DND-41 (cell line): ENCODE measurements at regions not wholly inside any gene's neighbourhood (a gene's known extent, or its start where the extent isn't known, plus 50 kb on each side); places are given as distances from the start of the nearest gene placed in this dataset.

Experiments used
- EZH2 ChIP-seq: IDR thresholded peaks from 3 replicates; pipeline ENCODE4 v1.6.1; 2012; ENCODE audit warnings: borderline replicate concordance, low read depth, mild to moderate bottlenecking, moderate library complexity, low read length, inconsistent platforms; ENCODE audit not compliant: severe bottlenecking
- TF ChIP-seq, protein P1 (sequence below): IDR thresholded peaks from 2 replicates; pipeline ENCODE4 v1.5.1; 2012; ENCODE audit warnings: borderline replicate concordance, low read length, moderate library complexity, mild to moderate bottlenecking; ENCODE audit not compliant: poor library complexity, severe bottlenecking; ENCODE audit errors: extremely low read depth

- TF ChIP-seq, protein P1, sequence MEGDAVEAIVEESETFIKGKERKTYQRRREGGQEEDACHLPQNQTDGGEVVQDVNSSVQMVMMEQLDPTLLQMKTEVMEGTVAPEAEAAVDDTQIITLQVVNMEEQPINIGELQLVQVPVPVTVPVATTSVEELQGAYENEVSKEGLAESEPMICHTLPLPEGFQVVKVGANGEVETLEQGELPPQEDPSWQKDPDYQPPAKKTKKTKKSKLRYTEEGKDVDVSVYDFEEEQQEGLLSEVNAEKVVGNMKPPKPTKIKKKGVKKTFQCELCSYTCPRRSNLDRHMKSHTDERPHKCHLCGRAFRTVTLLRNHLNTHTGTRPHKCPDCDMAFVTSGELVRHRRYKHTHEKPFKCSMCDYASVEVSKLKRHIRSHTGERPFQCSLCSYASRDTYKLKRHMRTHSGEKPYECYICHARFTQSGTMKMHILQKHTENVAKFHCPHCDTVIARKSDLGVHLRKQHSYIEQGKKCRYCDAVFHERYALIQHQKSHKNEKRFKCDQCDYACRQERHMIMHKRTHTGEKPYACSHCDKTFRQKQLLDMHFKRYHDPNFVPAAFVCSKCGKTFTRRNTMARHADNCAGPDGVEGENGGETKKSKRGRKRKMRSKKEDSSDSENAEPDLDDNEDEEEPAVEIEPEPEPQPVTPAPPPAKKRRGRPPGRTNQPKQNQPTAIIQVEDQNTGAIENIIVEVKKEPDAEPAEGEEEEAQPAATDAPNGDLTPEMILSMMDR: no peak
- no peak for TF ChIP-seq EZH2
Observed at GRCh38 chr4:45550766-45551366, 573.0 kb downstream of the GABRG1 start.
